ENCODE measurements at regions not wholly inside any gene's neighbourhood (a gene's known extent, or its start where the extent isn't known, plus 50 kb on each side); places are given as distances from the start of the nearest gene placed in this dataset.

DNA sequence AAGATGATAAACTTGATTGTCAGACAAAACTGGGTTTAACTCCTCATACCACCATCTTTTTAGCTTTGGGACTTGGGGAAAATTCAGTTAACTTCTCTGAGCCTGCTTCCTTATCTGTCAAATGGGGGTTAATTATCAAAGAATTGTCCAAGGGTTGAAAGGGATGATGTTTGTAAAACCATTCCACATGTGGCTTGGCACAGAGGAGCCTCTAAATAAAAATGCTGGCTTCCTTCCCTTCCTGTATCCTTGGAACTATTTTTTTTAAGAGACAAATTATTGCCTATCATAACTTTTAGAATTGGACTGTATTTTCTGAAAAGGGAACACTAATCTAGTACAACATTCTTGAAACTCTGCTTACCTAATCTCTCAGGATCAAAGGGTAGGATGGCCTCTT, 143.4 kb upstream of the USP24 start:
- no peak for DNase-seq

DNA sequence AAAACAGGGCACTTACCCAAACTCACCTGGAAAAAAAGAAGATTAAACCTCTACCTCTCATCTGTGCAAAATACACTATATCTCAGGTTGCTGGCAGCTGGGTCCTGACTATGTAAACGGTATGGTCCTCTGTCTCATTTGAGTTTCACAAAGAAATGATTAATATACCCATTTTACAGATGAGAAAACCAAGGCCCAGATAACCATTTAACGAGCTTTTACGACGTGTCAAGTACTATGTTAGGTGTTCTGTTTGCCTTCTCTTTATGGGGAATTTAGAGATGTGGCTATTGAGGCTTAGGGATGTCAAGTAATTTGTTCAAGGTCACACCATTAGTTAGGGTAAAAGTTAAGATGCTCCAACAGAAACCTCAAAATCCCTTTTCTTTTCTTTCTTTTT, 140.4 kb upstream of the USP24 start:
- DNase-seq, result no peak

GRCh38 chr1:55353707-55354620, 138.8 kb upstream of the USP24 start:
- DNase-seq, result no peak

- no peak for DNase-seq
Observed at GRCh38 chr1:55352811-55353180, 137.6 kb upstream of the USP24 start.

DNA sequence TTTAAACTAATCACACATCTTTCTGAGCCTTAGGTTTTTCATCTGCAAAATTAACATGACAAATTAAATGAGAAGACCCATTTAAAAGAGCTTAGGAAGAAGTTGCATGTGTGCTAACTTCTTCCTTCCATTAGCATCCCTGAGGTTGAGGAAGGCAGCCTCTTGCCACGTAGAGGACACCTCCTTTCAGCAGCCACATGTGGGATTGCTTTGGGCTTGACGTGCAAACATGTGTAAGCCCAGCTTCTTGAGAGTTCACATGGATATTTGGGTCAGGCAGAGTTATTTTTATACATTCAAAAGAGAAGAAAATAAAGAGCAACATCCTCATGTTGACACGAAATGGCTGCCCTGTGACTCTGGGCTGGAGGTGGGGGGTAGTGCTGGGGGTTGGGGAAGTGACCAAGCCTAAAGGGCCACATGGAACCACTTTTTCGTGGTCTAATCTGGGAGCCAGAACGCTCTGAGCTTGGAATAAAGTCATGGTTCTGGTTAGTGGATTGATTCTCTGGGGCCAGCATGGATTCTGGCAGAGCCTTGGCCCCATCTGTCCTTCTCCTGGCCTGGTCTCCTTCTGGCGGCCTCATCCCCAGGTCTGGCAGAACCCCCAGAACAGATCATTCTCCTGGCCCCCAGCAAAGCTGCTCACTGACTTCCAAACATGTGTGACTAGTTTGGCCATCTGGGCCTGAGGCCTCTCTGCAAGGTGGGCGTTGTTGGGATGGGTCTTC, 137.1 kb upstream of the USP24 start:
- DNase-seq, result no peak

GRCh38 chr1:55348356-55348755, 133.2 kb upstream of the USP24 start:
- no peak for DNase-seq

DNA sequence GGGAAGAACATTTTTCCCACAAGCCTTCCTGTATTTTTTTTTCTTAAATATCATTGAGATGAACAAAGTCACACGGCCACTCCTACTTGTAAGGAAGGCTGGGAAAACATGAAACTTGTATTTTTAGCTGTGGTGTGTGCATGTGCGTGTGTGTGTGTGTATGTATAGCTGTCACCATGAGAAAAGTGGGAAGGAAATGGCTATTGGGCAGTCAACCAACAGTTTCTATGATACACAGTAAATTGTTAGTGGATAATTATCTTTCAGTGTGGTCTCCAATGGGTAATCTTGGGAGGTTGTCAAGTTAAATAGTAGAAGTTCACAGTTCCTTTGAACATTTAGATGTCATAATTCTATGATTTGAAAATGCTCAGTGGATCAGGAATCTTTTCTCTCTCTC, 132.7 kb upstream of the USP24 start:
- no peak for DNase-seq

GRCh38 chr1:55347041-55347440, 131.9 kb upstream of the USP24 start:
- no peak for DNase-seq

GRCh38 chr1:55346586-55346985, 131.4 kb upstream of the USP24 start:
- DNase-seq, result no peak

GRCh38 chr1:55339681-55340080, 124.5 kb upstream of the USP24 start:
- no peak for DNase-seq

DNA sequence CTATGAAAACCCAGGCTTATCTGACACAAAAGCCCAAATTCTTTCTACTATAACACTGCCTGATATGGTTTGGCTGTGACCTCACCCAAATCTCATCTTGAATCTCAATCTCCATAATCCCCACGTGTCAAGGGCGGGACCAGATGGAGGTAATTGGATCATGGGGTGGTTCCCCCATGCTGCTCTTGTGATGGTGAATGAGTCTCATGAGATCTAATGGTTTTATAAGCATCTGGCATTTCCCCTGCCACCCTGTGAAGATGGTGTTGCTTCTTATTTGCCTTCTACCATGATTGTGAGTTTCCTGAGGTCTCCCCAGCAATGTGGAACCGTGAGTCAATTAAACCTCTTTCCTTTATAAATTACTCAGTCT, 123.3 kb upstream of the USP24 start:
- DNase-seq, result no peak

- no peak for DNase-seq
Observed at GRCh38 chr1:55337801-55338447, 122.8 kb upstream of the USP24 start.

DNA sequence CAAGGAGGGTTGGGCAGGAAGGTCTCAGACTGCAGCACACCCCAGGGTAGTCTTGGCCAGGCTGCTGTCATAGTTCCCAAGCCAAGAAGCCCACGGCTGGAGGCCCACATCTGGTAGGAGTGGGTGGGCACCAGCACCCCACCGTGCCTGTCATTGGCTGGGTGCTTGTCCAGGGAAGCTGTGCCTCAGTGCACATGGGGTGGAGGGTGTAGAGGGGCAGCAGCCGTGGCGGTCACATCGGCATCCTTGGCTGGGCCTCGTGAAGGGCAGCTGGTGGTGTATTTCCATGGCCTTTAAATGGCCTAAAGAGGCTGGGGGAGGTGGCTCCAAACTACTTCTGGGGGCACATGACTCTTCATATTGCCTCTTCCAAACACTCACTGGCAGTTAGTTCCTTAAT, 119.6 kb upstream of the USP24 start:
- DNase-seq, result no peak

GRCh38 chr1:55334160-55334559, 119.0 kb upstream of the USP24 start:
- no peak for DNase-seq

DNA sequence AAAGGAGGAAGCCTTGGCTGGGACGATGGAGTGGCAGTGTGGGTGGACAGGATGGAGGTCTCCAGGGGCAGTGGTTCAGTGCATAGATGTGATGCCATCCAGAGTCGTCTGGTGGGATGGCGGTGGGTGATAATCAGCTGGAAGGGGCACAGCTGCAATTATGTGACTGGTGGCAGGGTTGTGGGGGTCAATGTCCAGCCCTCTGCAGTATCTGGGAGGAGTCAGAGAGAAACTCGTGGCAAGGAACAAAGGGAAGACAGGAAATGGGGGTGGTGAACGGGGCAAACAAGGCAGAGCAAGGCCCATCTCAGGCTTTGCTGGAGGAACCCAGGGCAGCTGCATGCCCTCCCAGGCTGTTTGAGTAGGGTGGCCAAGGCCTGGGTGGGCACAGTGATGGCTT, 118.3 kb upstream of the USP24 start:
- DNase-seq, result no peak

DNA sequence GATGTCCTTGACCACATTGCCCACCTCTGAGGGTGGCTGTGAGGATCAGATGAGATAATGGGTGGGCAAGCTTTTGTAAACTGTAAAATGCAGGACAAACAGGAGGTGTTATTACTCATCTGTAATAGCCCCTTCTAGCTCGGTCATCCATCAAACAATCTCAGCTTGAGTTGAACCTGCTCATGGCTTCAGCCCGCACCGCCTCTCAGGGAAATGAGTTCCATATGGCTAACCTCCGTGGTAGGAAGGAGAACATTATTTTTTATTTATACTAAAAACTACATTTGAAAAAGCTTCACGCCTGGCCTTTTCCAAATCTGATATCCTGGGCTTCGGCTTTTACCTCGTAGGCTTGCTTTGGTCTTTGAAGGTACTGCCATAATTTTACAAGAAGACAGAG, 116.2 kb upstream of the USP24 start:
- DNase-seq, result no peak

DNA sequence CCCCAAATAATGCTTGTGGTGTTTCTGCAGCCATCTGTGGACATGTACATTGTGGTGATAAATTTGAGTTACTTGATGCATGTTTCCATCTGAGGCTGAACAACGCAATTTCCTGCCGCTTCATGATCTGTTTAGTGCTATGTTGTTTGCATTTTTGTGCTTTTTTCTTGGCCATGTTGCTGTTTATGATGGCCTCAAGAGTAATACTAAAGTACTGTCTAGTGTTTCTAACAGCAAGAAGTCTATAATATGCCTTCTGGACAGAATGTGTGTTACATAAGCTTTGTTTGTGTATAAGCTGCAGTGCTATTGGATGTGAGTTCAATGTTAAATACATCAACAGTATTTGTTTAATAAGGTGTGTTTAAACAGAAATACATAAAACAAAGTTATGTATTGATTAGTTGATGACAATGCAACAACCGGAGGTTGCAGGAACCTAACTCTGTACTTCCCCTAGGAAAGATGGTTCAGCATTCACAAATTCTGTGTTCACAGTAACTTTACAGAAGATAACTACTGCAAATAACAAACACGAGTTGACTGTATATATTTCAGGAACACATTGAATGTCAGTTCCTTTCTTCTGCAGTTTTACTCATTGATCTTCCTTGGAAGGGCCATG, 114.8 kb upstream of the USP24 start:
- DNase-seq, result no peak

DNA sequence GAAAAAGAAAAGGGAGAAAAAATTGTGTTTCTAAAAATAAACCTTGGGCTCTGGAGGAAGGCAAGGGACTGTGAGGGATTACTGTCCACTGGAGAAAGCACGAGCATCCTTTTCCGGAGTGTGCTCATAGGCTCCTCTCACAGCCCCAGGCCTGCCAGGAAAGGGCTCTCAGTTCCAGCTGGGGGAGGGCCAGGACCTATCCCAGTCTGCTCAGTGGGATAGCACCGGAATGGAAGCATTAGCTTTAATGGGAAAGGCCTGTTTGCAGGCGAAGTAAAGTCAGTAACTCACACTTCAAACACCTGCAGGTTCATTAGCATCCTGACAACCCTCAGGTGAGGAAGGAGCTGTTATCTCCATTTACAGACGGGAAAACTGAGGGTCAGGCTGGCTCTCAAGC, 113.9 kb upstream of the USP24 start:
- peak in 2 of 56 donors; percentile 4 to 5 for DNase-seq

DNA sequence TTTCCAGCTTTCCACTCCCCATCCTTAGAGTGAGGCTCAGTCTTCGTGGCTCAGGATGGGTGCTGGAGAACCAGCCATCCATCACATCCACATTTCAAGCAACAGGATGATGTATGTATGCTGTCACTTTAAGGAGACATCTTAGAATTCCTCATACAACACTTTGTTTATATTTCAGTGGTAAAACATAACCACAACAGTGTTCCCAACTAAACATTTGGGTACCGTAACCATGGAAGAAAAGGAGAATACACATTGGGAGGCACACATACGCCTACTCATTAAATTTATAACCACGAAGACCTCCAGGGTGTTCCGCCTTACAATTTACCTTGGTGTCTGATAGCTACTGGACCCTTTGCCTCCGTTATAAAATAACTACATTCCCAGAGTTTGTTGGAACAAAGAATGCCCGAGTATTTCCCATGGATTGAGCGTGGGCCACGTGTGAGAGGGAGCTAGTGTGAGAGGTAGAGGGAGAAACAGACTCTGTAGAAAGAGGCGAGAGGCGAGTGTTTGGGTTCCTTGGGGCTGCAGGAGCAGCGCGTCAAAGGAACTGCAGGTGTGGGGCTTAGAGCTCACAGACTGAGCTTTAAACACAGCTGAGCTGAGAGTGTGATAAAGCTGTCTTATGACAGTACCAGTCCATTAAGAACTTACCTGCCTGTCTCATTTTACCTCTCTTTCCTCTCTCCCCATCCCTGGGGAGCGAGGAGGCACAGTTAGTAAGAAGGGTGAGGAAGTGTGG, 111.5 kb upstream of the USP24 start:
- DNase-seq, result no peak

- DNase-seq, result no peak
Observed at GRCh38 chr1:55323760-55324159, 108.6 kb upstream of the USP24 start.

DNA sequence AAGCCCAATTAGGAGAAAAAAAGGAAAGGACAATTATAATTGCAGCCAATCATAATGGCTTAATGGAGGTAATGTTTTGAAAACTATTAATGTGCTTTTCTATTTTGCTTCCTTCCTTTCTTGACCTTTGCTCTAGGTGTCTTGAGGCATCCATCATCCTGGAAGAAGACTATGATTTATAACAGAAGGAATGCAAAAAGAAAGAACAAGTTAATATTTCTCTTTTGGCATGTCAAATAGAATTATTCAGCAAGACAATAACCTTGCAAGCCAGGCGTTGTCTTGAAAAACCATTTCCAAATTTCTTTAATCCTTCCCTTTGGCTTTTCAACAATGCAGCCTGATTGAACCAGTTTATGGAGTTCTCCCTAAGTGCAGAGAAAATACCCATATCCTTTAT, 107.7 kb upstream of the USP24 start:
- DNase-seq, result no peak
